ENCODE measurements at regions not wholly inside any gene's neighbourhood (a gene's known extent, or its start where the extent isn't known, plus 50 kb on each side); places are given as distances from the start of the nearest gene placed in this dataset.

DNA sequence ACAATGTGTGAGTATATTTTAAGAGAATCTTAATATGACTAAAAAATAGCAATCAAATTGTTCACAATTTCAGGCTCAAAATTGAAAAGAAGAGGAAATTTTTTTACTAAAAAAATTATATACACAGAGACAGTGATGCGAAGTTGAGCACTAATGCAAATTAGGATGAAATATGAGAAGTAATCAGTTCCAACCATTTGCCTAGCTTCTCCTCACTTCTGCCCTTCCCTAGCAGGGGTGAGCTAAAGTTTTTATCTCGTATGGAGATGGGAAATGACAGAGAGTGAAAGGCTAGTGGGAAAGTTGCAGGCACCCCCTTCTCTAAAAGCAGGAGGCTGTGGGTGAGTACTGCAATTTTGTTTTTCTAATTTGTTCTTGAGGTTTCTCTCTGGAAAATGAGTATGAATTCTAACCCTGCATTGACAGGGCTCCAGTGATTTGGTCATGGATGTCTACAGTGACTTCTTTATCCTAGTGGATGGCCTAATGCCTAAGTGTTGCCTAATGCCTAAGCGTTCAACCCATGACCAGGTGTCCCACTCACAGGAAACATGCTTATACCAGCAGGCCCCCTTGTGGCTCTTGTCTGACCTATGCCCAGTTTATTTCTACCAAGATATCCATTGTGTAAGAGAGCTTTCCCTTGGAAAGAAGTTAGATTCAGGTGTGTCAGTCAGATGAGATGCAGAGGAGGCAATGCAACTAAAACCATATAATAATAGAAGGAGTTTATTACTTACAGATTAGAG, 78.0 kb upstream of the HNMT start:
- no peak overlapping the region for H3K56ac ChIP-seq (ENCODE audit: extremely low read depth, insufficient read depth, low read length)
- H2BK5ac ChIP-seq (ENCODE audit: low read depth, low read length, poor library complexity, severe bottlenecking) = no peak overlapping the region
- H4K5ac ChIP-seq (ENCODE audit: low read depth, low read length) = no peak overlapping the region
- no peak overlapping the region for H3K23ac ChIP-seq (ENCODE audit: low read depth, low read length)
- H3K9me1 ChIP-seq (ENCODE audit: insufficient read depth, low read length) = no peaks in the 10 kb centered on the region
- no peaks in the 10 kb centered on the region for H3K79me1 ChIP-seq (ENCODE audit: low read depth in 1 of 2, low read length in 2 of 2)
- no peak overlapping the region for H2BK120ac ChIP-seq (ENCODE audit: low read depth, low read length)
- in situ Hi-C loops (cut with MboI; ENCODE audit: low sequenced_read_pairs) (loop anchor here (25.0 kb wide), 1 partner anchor 951 kb away; no protein-coding TSS in a partner anchor), dilution Hi-C loops (cut with HindIII; ENCODE audit: low sequenced_read_pairs, unreplicated experiment) (no loop called here), intact Hi-C loops (cut with micrococcal nuclease) (no loop called here)
- no peak for ATAC-seq (ENCODE audit: low read depth)
- TF ChIP-seq RAD21 (IDR thresholded peaks at IDR 0.05; ENCODE audit: low read length) (no peak), RFX5 (IDR thresholded peaks at IDR 0.05; ENCODE audit: low read depth, low read length) (no peak), MAFK (IDR thresholded peaks at IDR 0.05; ENCODE audit: low read depth, low read length) (no peak), CHD1 (IDR thresholded peaks at IDR 0.05; ENCODE audit: low read depth, low read length) (no peak), BHLHE40 (IDR thresholded peaks at IDR 0.05; ENCODE audit: low read depth, low read length) (no peak), MXI1 (IDR thresholded peaks at IDR 0.05; ENCODE audit: borderline replicate concordance, low read depth, low read length) (no peak), MAZ (IDR thresholded peaks at IDR 0.05; ENCODE audit: borderline replicate concordance, low read depth, low read length) (no peak), POLR2A (IDR thresholded peaks at IDR 0.05; ENCODE audit: low read depth, low read length) (no peak), FOS (IDR thresholded peaks at IDR 0.05; ENCODE audit: low read depth, low read length) (no peak), RCOR1 (IDR thresholded peaks at IDR 0.05; ENCODE audit: insufficient replicate concordance, low read length) (no peak), ELK1 (IDR thresholded peaks at IDR 0.05; ENCODE audit: borderline replicate concordance, low read depth, low read length) (no peak), CEBPB (IDR thresholded peaks at IDR 0.05; ENCODE audit: low read depth, low read length) (no peak), SMC3 (IDR thresholded peaks at IDR 0.05; ENCODE audit: low read depth, low read length) (no peak), NFE2L2 (IDR thresholded peaks at IDR 0.05; ENCODE audit: low read depth, low read length) (no peak), USF2 (IDR thresholded peaks at IDR 0.05; ENCODE audit: low read depth, low read length) (no peak)
- TF ChIP-seq, protein P1, sequence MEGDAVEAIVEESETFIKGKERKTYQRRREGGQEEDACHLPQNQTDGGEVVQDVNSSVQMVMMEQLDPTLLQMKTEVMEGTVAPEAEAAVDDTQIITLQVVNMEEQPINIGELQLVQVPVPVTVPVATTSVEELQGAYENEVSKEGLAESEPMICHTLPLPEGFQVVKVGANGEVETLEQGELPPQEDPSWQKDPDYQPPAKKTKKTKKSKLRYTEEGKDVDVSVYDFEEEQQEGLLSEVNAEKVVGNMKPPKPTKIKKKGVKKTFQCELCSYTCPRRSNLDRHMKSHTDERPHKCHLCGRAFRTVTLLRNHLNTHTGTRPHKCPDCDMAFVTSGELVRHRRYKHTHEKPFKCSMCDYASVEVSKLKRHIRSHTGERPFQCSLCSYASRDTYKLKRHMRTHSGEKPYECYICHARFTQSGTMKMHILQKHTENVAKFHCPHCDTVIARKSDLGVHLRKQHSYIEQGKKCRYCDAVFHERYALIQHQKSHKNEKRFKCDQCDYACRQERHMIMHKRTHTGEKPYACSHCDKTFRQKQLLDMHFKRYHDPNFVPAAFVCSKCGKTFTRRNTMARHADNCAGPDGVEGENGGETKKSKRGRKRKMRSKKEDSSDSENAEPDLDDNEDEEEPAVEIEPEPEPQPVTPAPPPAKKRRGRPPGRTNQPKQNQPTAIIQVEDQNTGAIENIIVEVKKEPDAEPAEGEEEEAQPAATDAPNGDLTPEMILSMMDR (conservative IDR thresholded peaks at IDR 0.05; ENCODE audit: low read depth, low read length) = no peak
- no peak overlapping the region for H3K27ac ChIP-seq (ENCODE audit: insufficient read depth, low read length)
- no TSS peak for BruUV-seq (replicated peaks)
- no peak overlapping the region for H3K4me2 ChIP-seq (ENCODE audit: low read depth, low read length)
- no peaks in the 10 kb centered on the region for H3K36me3 ChIP-seq (ENCODE audit: control insufficient read depth, insufficient read depth, low read length)
- no peak overlapping the region for H2AFZ ChIP-seq (replicated peaks; ENCODE audit: low read length, poor library complexity)
- no peak overlapping the region for H3K18ac ChIP-seq (ENCODE audit: low read depth, low read length)
- no peaks in the 10 kb centered on the region for H4K20me1 ChIP-seq (ENCODE audit: insufficient read depth, low read length)
- H2AK9ac ChIP-seq (replicated peaks; ENCODE audit: low read depth, low read length, poor library complexity) = no peak overlapping the region
- H2BK15ac ChIP-seq (ENCODE audit: low read depth, low read length) = no peak overlapping the region
- ChIA-PET POLR2A (ENCODE audit: unreplicated experiment) (no interaction called here), CTCF (interaction anchor here (1.0 kb wide), 1 partner anchor 288 kb away, joined by 3 read pairs; no protein-coding TSS in a partner anchor)
- no peaks in the 10 kb centered on the region for H3K9me3 ChIP-seq (ENCODE audit: control insufficient read depth, insufficient read depth, low read length)
- H4K8ac ChIP-seq (ENCODE audit: low read depth in 2 of 2, low read length in 2 of 2) = no peak overlapping the region
- H3K27me3 ChIP-seq (ENCODE audit: control insufficient read depth, insufficient read depth, low read length) = no peaks in the 10 kb centered on the region
- no peak overlapping the region for H3K4ac ChIP-seq (ENCODE audit: low read depth, low read length)
- no peaks in the 10 kb centered on the region for H3K4me1 ChIP-seq (ENCODE audit: control insufficient read depth, insufficient read depth, low read length)
- no CpG with 5 or more reads among the region's 3 CpGs for WGBS, 2 experiments (ENCODE audit: extremely low coverage in 2 of 2, insufficient read length in 1 of 2)
- H3K9ac ChIP-seq (ENCODE audit: low read depth, low read length) = no peak overlapping the region
- no peak overlapping the region for H2AK5ac ChIP-seq (ENCODE audit: low read depth, low read length)
- H2BK20ac ChIP-seq (ENCODE audit: low read depth, low read length) = no peak overlapping the region
- H3K14ac ChIP-seq (replicated peaks; ENCODE audit: low read depth, low read length) = no peak overlapping the region
- DNase-seq = no peak
- no peak overlapping the region for H4K91ac ChIP-seq (ENCODE audit: insufficient read depth, low read depth, low read length)
- H3K4me3 ChIP-seq (ENCODE audit: insufficient read depth, low read depth, low read length) = no peak overlapping the region

Data from IMR-90 (cell line).